IMR-90 (cell line): ENCODE measurements at regions not wholly inside any gene's neighbourhood (a gene's known extent, or its start where the extent isn't known, plus 50 kb on each side); places are given as distances from the start of the nearest gene placed in this dataset.

Experiments
- ATAC-seq: fragments of 200-7000 bp; cut with Tn5 transposase; 2 replicates; pipeline ENCODE4 v1.9.1; 2020; ENCODE audit warnings: low read depth, mild to moderate bottlenecking, moderate library complexity
- BruUV-seq: library from RNA; stranded (reverse); fragments of 400-500 nt; replicated peaks from 2 replicates; lab custom pipeline; 2021; lab: Mats Ljungman, UMichigan
- CTCF ChIA-PET: fragments of 300-600 bp; formaldehyde crosslinking; extraction: SDS; loops from one replicate; lab custom pipeline; 2021; ENCODE audit warnings: antibody characterized with exemption; lab: Yijun Ruan, JAX
- POLR2A ChIA-PET: fragments of 300-600 bp; sonication (Branson Sonifier 250); formaldehyde crosslinking; loops from one replicate; lab custom pipeline; 2022; ENCODE audit warnings: antibody characterized with exemption; ENCODE audit not compliant: unreplicated experiment; lab: Charles Lee
- DNase-seq: peaks from one replicate; pipeline ENCODE4 v3.0.0; 2013
- H2AFZ ChIP-seq: replicated peaks from 2 replicates; pipeline ENCODE3; 2013; ENCODE audit warnings: low read length, mild to moderate bottlenecking; ENCODE audit not compliant: poor library complexity
- H2AK5ac ChIP-seq: 2 replicates; pipeline ENCODE4 v1.6.1; 2013; ENCODE audit warnings: low read depth, low read length, inconsistent platforms
- H2AK9ac ChIP-seq: replicated peaks from 2 replicates; pipeline ENCODE3; 2013; ENCODE audit warnings: mild to moderate bottlenecking, low read depth, low read length, moderate library complexity; ENCODE audit not compliant: poor library complexity
- H2BK120ac ChIP-seq: 2 replicates; pipeline ENCODE4 v1.6.1; 2013; ENCODE audit warnings: low read depth, low read length, inconsistent platforms
- H2BK15ac ChIP-seq: 3 replicates; pipeline ENCODE4 v1.6.1; 2013; ENCODE audit warnings: low read depth, low read length, inconsistent platforms
- H2BK20ac ChIP-seq: 2 replicates; pipeline ENCODE4 v1.6.1; 2013; ENCODE audit warnings: low read depth, mild to moderate bottlenecking, inconsistent platforms, low read length, moderate library complexity
- H2BK5ac ChIP-seq: 2 replicates; pipeline ENCODE4 v1.6.1; 2013; ENCODE audit warnings: mild to moderate bottlenecking, low read depth, low read length, inconsistent platforms; ENCODE audit not compliant: poor library complexity, severe bottlenecking
- H3K14ac ChIP-seq: replicated peaks from 2 replicates; pipeline ENCODE4 v1.6.1; 2013; ENCODE audit warnings: low read depth, low read length, inconsistent platforms
- H3K18ac ChIP-seq: 2 replicates; pipeline ENCODE4 v1.6.1; 2013; ENCODE audit warnings: low read depth, low read length, control low read depth
- H3K23ac ChIP-seq: 2 replicates; pipeline ENCODE4 v1.6.1; 2013; ENCODE audit warnings: low read depth, low read length, inconsistent platforms
- H3K27ac ChIP-seq: 2 replicates; pipeline ENCODE4 v1.5.1; 2013; ENCODE audit warnings: mild to moderate bottlenecking, control low read depth, low read length; ENCODE audit not compliant: insufficient read depth
- H3K27me3 ChIP-seq: 2 replicates; pipeline ENCODE4 v1.6.1; 2013; ENCODE audit warnings: low read length; ENCODE audit not compliant: control insufficient read depth, insufficient read depth
- H3K36me3 ChIP-seq: 2 replicates; pipeline ENCODE4 v1.6.1; 2013; ENCODE audit warnings: low read length, mixed read lengths; ENCODE audit not compliant: control insufficient read depth, insufficient read depth
- H3K4ac ChIP-seq: 2 replicates; pipeline ENCODE4 v1.6.1; 2013; ENCODE audit warnings: low read depth, low read length, inconsistent platforms
- H3K4me1 ChIP-seq: 2 replicates; pipeline ENCODE4 v1.6.1; 2013; ENCODE audit warnings: low read length, mixed read lengths; ENCODE audit not compliant: control insufficient read depth, insufficient read depth
- H3K4me2 ChIP-seq: 2 replicates; pipeline ENCODE4 v1.6.1; 2013; ENCODE audit warnings: low read depth, mild to moderate bottlenecking, control low read depth, low read length, moderate library complexity
- H3K4me3 ChIP-seq: 2 replicates; pipeline ENCODE4 v1.5.1; 2013; ENCODE audit warnings: low read depth, mild to moderate bottlenecking, control low read depth, low read length, moderate library complexity; ENCODE audit not compliant: insufficient read depth
- H3K56ac ChIP-seq: 2 replicates; pipeline ENCODE4 v1.6.1; 2013; ENCODE audit warnings: low read length, inconsistent platforms; ENCODE audit not compliant: insufficient read depth; ENCODE audit errors: extremely low read depth
- H3K79me1 ChIP-seq, 2 experiments: 2 replicates each; pipeline ENCODE4 v1.6.1; 2013; ENCODE audit warnings: low read length in 2 of 2, inconsistent platforms in 1 of 2, low read depth in 1 of 2
- H3K9ac ChIP-seq: 2 replicates; pipeline ENCODE4 v1.6.1; 2013; ENCODE audit warnings: low read depth, low read length, control low read depth
- H3K9me1 ChIP-seq: 2 replicates; pipeline ENCODE4 v1.6.1; 2013; ENCODE audit warnings: low read length, inconsistent platforms; ENCODE audit not compliant: insufficient read depth
- H3K9me3 ChIP-seq: 2 replicates; pipeline ENCODE4 v1.6.1; 2013; ENCODE audit warnings: low read length; ENCODE audit not compliant: control insufficient read depth, insufficient read depth
- H4K20me1 ChIP-seq: 2 replicates; pipeline ENCODE4 v1.6.1; 2013; ENCODE audit warnings: low read length, inconsistent platforms; ENCODE audit not compliant: insufficient read depth
- H4K5ac ChIP-seq: 2 replicates; pipeline ENCODE4 v1.6.1; 2013; ENCODE audit warnings: mild to moderate bottlenecking, low read depth, low read length, control low read depth
- H4K8ac ChIP-seq, 2 experiments: 2 replicates each; pipeline ENCODE4 v1.6.1; 2013; ENCODE audit warnings: low read depth in 2 of 2, low read length in 2 of 2, control low read depth in 1 of 2, inconsistent platforms in 1 of 2
- H4K91ac ChIP-seq: 2 replicates; pipeline ENCODE4 v1.6.1; 2013; ENCODE audit warnings: low read depth, low read length, inconsistent platforms; ENCODE audit not compliant: insufficient read depth
- BHLHE40 ChIP-seq: fragments of 150-350 bp; IDR thresholded peaks from 2 replicates; pipeline ENCODE4 v1.6.1; 2016; ENCODE audit warnings: mild to moderate bottlenecking, low read depth, low read length
- CEBPB ChIP-seq: IDR thresholded peaks from 2 replicates; pipeline ENCODE4 v1.6.1; 2012; ENCODE audit warnings: low read depth, low read length, improper control_type of control experiment
- FOS ChIP-seq: fragments of 150-350 bp; IDR thresholded peaks from 2 replicates; pipeline ENCODE4 v1.6.1; 2016; ENCODE audit warnings: low read depth, low read length
- MAFK ChIP-seq: IDR thresholded peaks from 2 replicates; pipeline ENCODE4 v1.6.1; 2012; ENCODE audit warnings: low read depth, low read length, improper control_type of control experiment
- MXI1 ChIP-seq: IDR thresholded peaks from 2 replicates; pipeline ENCODE4 v1.6.1; 2012; ENCODE audit warnings: low read depth, mild to moderate bottlenecking, low read length, moderate library complexity, borderline replicate concordance
- NFE2L2 ChIP-seq: fragments of 150-350 bp; IDR thresholded peaks from 2 replicates; pipeline ENCODE4 v1.6.1; 2016; ENCODE audit warnings: low read depth, mild to moderate bottlenecking, low read length
- POLR2A ChIP-seq: IDR thresholded peaks from 2 replicates; pipeline ENCODE4 v1.6.1; 2012; ENCODE audit warnings: mild to moderate bottlenecking, low read depth, low read length
- RAD21 ChIP-seq: IDR thresholded peaks from 2 replicates; pipeline ENCODE4 v1.6.1; 2012; ENCODE audit warnings: low read length, improper control_type of control experiment
- RFX5 ChIP-seq: IDR thresholded peaks from 2 replicates; pipeline ENCODE4 v1.8.0; 2012; ENCODE audit warnings: low read depth, mild to moderate bottlenecking, low read length, moderate library complexity
- WGBS, 2 experiments: methylation state at CpG; one replicate each; pipeline versions ENCODE4 v1.1.5 to v1.1.7; 2013; ENCODE audit warnings: missing lambda C conversion rate in 2 of 2; ENCODE audit not compliant: insufficient read length in 1 of 2; ENCODE audit errors: extremely low coverage in 2 of 2; 5-methylcytosine and 5-hydroxymethylcytosine counted together
- dilution Hi-C: fragments of 300-500 bp; cut with HindIII; formaldehyde crosslinking; loops from one replicate; pipeline ENCODE4 v1.14.3; 2018; ENCODE audit warnings: low sequenced_read_pairs; ENCODE audit not compliant: unreplicated experiment
- in situ Hi-C: fragments of 300-500 bp; cut with MboI; formaldehyde crosslinking; loops from 3 replicates; pipeline ENCODE4 v1.14.3; 2019; ENCODE audit warnings: low sequenced_read_pairs, inconsistent platforms, mixed read lengths
- intact Hi-C: fragments of 100-400 bp; cut with micrococcal nuclease; formaldehyde crosslinking; loops from 2 replicates; pipeline ENCODE4 v1.10.0; 2022
- TF ChIP-seq, protein P1 (sequence below): conservative IDR thresholded peaks from 2 replicates; pipeline ENCODE4 v1.5.1; 2012; ENCODE audit warnings: mild to moderate bottlenecking, low read depth, low read length, improper control_type of control experiment
- TF ChIP-seq, protein P2 (sequence below): fragments of 150-350 bp; IDR thresholded peaks from 2 replicates; pipeline ENCODE4 v1.6.1; 2017; ENCODE audit warnings: mild to moderate bottlenecking, antibody characterized with exemption, low read length, low read depth
- TF ChIP-seq, protein P3 (sequence below): fragments of 150-350 bp; IDR thresholded peaks from 2 replicates; pipeline ENCODE4 v1.6.1; 2016; ENCODE audit warnings: low read depth, mild to moderate bottlenecking, low read length, moderate library complexity, borderline replicate concordance

DNA sequence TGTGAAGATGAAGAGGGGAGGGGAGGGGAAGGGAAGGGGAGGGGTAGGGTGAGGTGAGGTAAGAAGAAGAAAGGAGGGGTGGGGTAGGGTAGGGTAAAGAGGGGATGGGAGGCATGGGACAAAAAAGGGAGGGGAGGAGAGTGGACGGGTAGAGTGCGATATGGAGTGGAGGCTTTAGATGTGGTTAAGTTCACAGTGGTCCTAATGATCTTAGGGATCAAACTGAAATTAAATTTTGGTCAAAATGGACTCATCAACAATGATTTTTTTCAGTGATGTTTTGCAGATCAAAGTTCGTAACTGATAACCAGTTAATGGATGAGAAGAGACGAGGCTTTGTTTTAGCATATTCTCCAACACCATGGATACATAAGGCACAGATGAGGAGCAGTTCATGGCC, 513.9 kb upstream of the ACVR2A start:
- H3K4me1 ChIP-seq = no peaks in the 10 kb centered on the region
- H4K91ac ChIP-seq = no peak overlapping the region
- ChIA-PET POLR2A (no interaction called here), CTCF (no interaction called here)
- H3K14ac ChIP-seq = no peak overlapping the region
- TF ChIP-seq, protein P1, sequence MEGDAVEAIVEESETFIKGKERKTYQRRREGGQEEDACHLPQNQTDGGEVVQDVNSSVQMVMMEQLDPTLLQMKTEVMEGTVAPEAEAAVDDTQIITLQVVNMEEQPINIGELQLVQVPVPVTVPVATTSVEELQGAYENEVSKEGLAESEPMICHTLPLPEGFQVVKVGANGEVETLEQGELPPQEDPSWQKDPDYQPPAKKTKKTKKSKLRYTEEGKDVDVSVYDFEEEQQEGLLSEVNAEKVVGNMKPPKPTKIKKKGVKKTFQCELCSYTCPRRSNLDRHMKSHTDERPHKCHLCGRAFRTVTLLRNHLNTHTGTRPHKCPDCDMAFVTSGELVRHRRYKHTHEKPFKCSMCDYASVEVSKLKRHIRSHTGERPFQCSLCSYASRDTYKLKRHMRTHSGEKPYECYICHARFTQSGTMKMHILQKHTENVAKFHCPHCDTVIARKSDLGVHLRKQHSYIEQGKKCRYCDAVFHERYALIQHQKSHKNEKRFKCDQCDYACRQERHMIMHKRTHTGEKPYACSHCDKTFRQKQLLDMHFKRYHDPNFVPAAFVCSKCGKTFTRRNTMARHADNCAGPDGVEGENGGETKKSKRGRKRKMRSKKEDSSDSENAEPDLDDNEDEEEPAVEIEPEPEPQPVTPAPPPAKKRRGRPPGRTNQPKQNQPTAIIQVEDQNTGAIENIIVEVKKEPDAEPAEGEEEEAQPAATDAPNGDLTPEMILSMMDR = no peak
- TF ChIP-seq BHLHE40 (no peak), MAFK (no peak), RAD21 (no peak), POLR2A (no peak), RFX5 (no peak), FOS (no peak), MXI1 (no peak), NFE2L2 (no peak), CEBPB (no peak)
- TF ChIP-seq, protein P2, sequence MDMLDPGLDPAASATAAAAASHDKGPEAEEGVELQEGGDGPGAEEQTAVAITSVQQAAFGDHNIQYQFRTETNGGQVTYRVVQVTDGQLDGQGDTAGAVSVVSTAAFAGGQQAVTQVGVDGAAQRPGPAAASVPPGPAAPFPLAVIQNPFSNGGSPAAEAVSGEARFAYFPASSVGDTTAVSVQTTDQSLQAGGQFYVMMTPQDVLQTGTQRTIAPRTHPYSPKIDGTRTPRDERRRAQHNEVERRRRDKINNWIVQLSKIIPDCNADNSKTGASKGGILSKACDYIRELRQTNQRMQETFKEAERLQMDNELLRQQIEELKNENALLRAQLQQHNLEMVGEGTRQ = no peak
- TF ChIP-seq, protein P3, sequence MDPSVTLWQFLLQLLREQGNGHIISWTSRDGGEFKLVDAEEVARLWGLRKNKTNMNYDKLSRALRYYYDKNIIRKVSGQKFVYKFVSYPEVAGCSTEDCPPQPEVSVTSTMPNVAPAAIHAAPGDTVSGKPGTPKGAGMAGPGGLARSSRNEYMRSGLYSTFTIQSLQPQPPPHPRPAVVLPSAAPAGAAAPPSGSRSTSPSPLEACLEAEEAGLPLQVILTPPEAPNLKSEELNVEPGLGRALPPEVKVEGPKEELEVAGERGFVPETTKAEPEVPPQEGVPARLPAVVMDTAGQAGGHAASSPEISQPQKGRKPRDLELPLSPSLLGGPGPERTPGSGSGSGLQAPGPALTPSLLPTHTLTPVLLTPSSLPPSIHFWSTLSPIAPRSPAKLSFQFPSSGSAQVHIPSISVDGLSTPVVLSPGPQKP = no peak
- no peak overlapping the region for H3K56ac ChIP-seq
- in situ Hi-C loops = no loop called here
- H3K4ac ChIP-seq = no peak overlapping the region
- no peak overlapping the region for H2AK9ac ChIP-seq
- H4K5ac ChIP-seq = no peak overlapping the region
- H3K9me3 ChIP-seq = no peaks in the 10 kb centered on the region
- no peak overlapping the region for H3K4me2 ChIP-seq
- no peaks in the 10 kb centered on the region for H4K20me1 ChIP-seq
- H2BK5ac ChIP-seq = no peak overlapping the region
- no peak overlapping the region for H3K4me3 ChIP-seq
- dilution Hi-C loops = no loop called here
- no peaks in the 10 kb centered on the region for H3K79me1 ChIP-seq
- H2BK120ac ChIP-seq = no peak overlapping the region
- no peak overlapping the region for H2BK20ac ChIP-seq
- H3K18ac ChIP-seq = no peak overlapping the region
- no peaks in the 10 kb centered on the region for H3K9me1 ChIP-seq
- no CpG with 5 or more reads among the region's 4 CpGs for WGBS, 2 experiments
- no peak overlapping the region for H3K23ac ChIP-seq
- no peak overlapping the region for H2AFZ ChIP-seq
- H3K36me3 ChIP-seq = no peaks in the 10 kb centered on the region
- DNase-seq (no peak), ATAC-seq (no peak)
- H3K27me3 ChIP-seq = no peaks in the 10 kb centered on the region
- no peak overlapping the region for H2AK5ac ChIP-seq
- intact Hi-C loops = loop anchor here (5.0 kb wide), 2 partner anchors 581 to 599 kb away; no protein-coding TSS in a partner anchor
- no peak overlapping the region for H4K8ac ChIP-seq
- no peak overlapping the region for H3K9ac ChIP-seq
- no peak overlapping the region for H3K27ac ChIP-seq
- no TSS peak for BruUV-seq
- no peak overlapping the region for H2BK15ac ChIP-seq
